ENCODE measurements at regions not wholly inside any gene's neighbourhood (a gene's known extent, or its start where the extent isn't known, plus 50 kb on each side); places are given as distances from the start of the nearest gene placed in this dataset.

GRCh38 chr4:120158841-120159463 lies 92.3 kb upstream of the MAD2L1 start:
- TF ChIP-seq EZH2 (IDR thresholded peaks at IDR 0.05) (no peak), POLR2AphosphoS5 (IDR thresholded peaks at IDR 0.05; ENCODE audit: borderline replicate concordance, low read depth, low read length) (no peak)
